ENCODE measurements at regions not wholly inside any gene's neighbourhood (a gene's known extent, or its start where the extent isn't known, plus 50 kb on each side); places are given as distances from the start of the nearest gene placed in this dataset.

DNA sequence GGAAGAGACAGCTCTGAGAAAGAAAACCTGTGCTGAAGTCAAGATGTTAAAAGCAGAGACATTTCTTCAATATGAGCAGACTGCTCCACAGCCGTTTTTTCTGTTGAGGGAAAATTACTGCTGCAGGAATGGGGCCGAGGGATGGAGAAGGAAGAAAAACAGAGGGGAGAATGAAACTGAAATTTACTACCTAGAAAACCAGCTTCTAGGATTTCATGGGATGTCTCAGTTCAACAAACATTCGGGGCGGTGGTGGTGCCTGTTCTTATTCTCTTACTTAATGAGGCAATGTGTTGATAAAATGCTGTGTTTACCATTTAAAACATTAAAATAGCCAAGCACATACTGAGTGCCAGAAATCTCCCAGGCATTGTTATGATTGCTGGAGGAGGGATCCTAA, 557.1 kb upstream of the MEX3C start:
- TF ChIP-seq, protein P1, sequence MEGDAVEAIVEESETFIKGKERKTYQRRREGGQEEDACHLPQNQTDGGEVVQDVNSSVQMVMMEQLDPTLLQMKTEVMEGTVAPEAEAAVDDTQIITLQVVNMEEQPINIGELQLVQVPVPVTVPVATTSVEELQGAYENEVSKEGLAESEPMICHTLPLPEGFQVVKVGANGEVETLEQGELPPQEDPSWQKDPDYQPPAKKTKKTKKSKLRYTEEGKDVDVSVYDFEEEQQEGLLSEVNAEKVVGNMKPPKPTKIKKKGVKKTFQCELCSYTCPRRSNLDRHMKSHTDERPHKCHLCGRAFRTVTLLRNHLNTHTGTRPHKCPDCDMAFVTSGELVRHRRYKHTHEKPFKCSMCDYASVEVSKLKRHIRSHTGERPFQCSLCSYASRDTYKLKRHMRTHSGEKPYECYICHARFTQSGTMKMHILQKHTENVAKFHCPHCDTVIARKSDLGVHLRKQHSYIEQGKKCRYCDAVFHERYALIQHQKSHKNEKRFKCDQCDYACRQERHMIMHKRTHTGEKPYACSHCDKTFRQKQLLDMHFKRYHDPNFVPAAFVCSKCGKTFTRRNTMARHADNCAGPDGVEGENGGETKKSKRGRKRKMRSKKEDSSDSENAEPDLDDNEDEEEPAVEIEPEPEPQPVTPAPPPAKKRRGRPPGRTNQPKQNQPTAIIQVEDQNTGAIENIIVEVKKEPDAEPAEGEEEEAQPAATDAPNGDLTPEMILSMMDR (IDR thresholded peaks at IDR 0.05; ENCODE audit: low read depth, low read length), result no peak
- no peak overlapping the region for H3K4me3 ChIP-seq (ENCODE audit: low read depth, low read length)
- DNase-seq (ENCODE audit: low read depth, low spot score), result no peak
- in situ Hi-C loops (cut with HindIII; ENCODE audit: low sequenced_read_pairs), result no loop called here

DNA sequence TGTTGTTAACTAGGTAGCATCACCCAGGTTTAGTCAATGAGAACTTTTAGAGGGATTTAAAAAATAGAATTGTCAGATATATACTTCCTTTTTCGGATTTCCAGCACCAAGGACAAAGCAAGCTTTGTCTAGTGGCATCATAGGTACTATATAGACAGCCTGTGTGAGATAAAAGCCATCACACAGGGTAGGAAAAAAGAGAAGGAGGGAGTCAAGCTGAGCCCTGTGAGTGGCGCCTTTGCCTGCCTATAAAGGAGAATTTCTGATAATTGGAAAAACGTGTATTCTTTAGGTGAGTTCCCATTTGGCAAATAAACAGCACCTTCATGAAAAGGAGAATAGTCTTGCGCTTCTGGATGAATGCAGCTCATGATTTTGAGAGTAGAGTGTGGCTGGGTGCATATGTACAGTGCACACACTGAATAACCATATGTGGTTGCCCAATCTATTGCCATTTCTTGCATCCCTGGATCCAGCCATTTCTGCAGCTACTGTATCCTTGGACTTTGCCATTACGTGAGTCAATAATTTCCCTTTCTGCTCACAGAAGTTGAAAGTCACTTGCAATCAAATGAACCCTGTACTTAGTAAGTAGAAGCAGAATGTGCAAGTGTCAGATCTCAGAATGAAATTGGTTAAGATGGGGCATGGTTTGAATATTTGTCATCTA, 559.9 kb upstream of the MEX3C start:
- in situ Hi-C loops (cut with HindIII; ENCODE audit: low sequenced_read_pairs), result no loop called here
- no peak for DNase-seq (ENCODE audit: low read depth, low spot score)
- no peak overlapping the region for H3K4me3 ChIP-seq (ENCODE audit: low read depth, low read length)
- TF ChIP-seq, protein P1 (IDR thresholded peaks at IDR 0.05; ENCODE audit: low read depth, low read length), result no peak

DNA sequence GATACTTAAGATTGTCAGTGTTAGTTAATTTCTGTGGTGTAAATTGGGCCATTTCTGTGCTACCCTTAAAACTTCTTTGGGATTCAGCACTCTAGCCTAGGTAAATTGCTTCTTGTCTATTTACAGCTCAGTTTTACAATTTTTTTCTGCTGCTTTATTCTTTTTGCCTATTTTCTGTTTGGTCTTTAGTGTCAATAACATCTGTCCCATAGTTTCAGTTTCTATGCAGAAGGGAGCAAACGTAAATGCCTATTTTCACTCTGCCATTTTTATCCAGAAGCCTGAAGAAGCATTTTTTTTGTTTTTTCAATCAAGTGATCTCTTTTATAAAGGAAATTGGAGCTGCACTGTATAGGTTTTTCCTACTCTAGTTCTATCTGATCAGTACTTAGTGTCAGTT, 564.9 kb upstream of the MEX3C start:
- in situ Hi-C loops (cut with HindIII; ENCODE audit: low sequenced_read_pairs), result no loop called here
- TF ChIP-seq, protein P1 (IDR thresholded peaks at IDR 0.05; ENCODE audit: low read depth, low read length), result no peak
- DNase-seq (ENCODE audit: low read depth, low spot score), result no peak
- no peak overlapping the region for H3K4me3 ChIP-seq (ENCODE audit: low read depth, low read length)

DNA sequence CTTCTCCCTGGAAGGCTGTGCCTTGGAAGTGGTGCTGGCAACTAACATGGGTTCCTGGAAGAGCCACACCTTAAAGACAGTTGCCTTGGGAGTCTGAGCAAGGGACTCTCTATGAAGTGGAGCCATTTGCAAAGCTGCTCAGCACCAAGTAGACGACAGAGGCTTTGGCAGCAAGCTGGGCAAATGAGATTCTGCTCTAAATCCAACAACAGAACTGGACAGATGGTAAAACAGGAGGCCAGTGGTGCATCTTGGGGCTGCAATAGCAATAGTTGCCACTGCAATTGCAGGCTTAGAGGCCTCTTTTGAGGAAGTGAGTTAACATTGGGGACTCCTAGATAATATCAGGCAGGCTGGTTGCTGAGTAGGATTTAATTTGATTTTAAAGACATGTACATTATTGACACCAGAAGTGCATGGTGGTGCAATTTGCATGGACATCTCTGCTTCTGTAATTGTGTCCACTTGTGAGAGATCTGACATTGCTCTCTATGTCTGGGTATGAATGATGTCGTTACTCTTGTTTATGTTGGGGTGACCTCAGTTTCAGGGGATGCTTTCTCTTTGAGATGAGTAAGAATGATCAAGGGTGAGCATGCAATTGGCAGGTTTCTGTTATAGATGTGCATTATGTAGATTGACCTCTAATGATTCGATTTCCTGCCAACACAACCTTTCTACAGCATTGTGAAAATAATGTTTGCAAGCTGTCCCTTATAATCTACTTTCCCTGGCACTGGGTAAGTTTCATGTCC, 568.3 kb upstream of the MEX3C start:
- no peak overlapping the region for H3K4me3 ChIP-seq (ENCODE audit: low read depth, low read length)

DNA sequence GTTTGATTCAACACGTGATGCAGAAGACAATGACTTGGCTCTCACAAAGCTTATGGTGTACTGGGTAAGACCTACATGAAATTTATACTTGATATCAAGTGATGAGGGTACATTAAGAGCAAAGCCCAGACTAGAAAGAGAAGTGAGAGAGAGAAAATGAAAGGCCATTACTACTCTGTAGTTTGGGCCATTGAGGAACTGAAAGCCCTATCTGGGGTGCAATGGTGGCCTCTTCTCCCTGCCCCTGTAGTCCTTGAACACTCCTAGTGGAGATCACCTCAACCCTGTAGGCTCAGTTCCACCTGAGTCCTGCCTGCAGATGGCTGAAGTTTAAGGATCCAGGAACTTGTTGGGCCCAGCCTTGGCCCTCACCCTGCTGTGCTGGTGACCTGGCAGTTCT, 569.8 kb upstream of the MEX3C start:
- H3K4me3 ChIP-seq (ENCODE audit: low read depth, low read length), result no peak overlapping the region
- TF ChIP-seq, protein P1 (IDR thresholded peaks at IDR 0.05; ENCODE audit: low read depth, low read length), result no peak
- in situ Hi-C loops (cut with HindIII; ENCODE audit: low sequenced_read_pairs), result no loop called here
- DNase-seq (ENCODE audit: low read depth, low spot score), result no peak

More for the DNA sequence above, 568.3 kb upstream of the MEX3C start:
- DNase-seq (ENCODE audit: low read depth, low spot score), result no peak
- in situ Hi-C loops (cut with HindIII; ENCODE audit: low sequenced_read_pairs), result no loop called here
- TF ChIP-seq, protein P1 (IDR thresholded peaks at IDR 0.05; ENCODE audit: low read depth, low read length), result no peak

DNA sequence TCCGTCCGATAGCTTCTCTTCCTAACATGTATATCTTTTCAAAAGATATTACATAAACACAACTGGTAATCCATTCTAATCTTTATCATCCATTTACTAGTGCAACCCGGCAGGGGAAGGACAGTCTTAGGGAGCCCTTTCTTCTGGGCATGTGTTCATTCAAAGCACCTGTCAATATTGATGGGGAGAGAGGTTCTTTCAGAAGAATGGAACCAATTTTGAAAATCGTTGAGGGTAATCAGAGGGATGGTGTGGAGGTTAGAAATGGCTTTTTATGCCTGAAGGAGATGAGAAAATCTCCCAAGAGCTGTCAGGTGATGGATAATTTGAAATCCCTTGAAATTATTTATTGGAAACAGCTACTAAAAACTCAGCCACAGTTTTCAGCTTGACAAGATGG, 561.9 kb upstream of the DCC start:
- in situ Hi-C loops (cut with HindIII; ENCODE audit: low sequenced_read_pairs), result no loop called here

More for the DNA sequence above, 561.9 kb upstream of the DCC start:
- DNase-seq (ENCODE audit: low read depth, low spot score), result no peak
- TF ChIP-seq, protein P1 (IDR thresholded peaks at IDR 0.05; ENCODE audit: low read depth, low read length), result no peak
- no peak overlapping the region for H3K4me3 ChIP-seq (ENCODE audit: low read depth, low read length)
